SU-DHL-6 (cell line): ENCODE measurements at regions not wholly inside any gene's neighbourhood (a gene's known extent, or its start where the extent isn't known, plus 50 kb on each side); places are given as distances from the start of the nearest gene placed in this dataset.

Experiments
- EZH2phosphoT487 ChIP-seq: fragments of 200-600 bp; sonication (generic), shearing (Covaris generic); conservative IDR thresholded peaks from 2 replicates; pipeline ENCODE4 v1.6.1; 2018; ENCODE audit warnings: mild to moderate bottlenecking, antibody characterized with exemption, low read length, moderate library complexity, mixed read lengths
- TF ChIP-seq, protein P1 (sequence below): fragments of 200-600 bp; sonication (generic); IDR thresholded peaks from one replicate; pipeline ENCODE4 v1.5.1; 2017; ENCODE audit warnings: antibody characterized with exemption, mild to moderate bottlenecking, low read length, moderate library complexity; ENCODE audit not compliant: insufficient read depth, poor library complexity, severe bottlenecking

DNA sequence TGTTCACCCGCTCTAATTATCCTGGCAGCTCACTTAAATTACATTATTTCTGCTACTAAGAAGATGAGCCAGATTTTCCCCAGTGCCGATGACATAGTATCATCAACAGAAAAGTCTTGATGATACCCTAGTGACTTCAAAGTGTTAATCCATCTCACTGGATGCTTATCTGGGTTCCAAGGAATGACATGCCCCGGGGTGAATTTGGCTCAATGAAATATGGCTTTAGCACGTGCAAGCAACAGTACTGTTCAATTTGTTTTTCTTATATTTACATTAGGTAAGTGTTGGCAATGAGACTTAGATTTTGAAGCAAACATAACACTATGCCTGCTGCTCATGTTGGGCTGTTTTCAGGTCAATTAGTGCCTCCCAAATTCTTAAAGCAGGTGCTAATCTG lies 548.2 kb upstream of the SLITRK1 start:
- TF ChIP-seq, protein P1, sequence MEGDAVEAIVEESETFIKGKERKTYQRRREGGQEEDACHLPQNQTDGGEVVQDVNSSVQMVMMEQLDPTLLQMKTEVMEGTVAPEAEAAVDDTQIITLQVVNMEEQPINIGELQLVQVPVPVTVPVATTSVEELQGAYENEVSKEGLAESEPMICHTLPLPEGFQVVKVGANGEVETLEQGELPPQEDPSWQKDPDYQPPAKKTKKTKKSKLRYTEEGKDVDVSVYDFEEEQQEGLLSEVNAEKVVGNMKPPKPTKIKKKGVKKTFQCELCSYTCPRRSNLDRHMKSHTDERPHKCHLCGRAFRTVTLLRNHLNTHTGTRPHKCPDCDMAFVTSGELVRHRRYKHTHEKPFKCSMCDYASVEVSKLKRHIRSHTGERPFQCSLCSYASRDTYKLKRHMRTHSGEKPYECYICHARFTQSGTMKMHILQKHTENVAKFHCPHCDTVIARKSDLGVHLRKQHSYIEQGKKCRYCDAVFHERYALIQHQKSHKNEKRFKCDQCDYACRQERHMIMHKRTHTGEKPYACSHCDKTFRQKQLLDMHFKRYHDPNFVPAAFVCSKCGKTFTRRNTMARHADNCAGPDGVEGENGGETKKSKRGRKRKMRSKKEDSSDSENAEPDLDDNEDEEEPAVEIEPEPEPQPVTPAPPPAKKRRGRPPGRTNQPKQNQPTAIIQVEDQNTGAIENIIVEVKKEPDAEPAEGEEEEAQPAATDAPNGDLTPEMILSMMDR = no peak
- TF ChIP-seq EZH2phosphoT487 = no peak
